CD14-positive monocyte (primary cell): ENCODE measurements at regions not wholly inside any gene's neighbourhood (a gene's known extent, or its start where the extent isn't known, plus 50 kb on each side); places are given as distances from the start of the nearest gene placed in this dataset.

ENCODE experiments used
- DNase-seq, 3 donors: peaks; one replicate each; pipeline ENCODE4 v3.0.0-alpha.2; 2011 to 2022
- H2AFZ ChIP-seq: 2 replicates; pipeline ENCODE4 v1.6.0; 2012; ENCODE audit warnings: mild to moderate bottlenecking, low read depth, low read length, inconsistent platforms; ENCODE audit not compliant: insufficient read depth, poor library complexity, severe bottlenecking
- H3K27ac ChIP-seq, 2 donors: 1 replicate in 1 of 2; 2 replicates in 1 of 2; pipeline ENCODE4 v1.5.1; 2012 to 2013; ENCODE audit warnings: low read length in 2 of 2, control low read depth in 1 of 2, inconsistent platforms in 1 of 2, low read depth in 1 of 2, mild to moderate bottlenecking in 1 of 2
- H3K27me3 ChIP-seq, 2 donors: one replicate each; pipeline versions ENCODE4 v1.6.0 to v1.6.1; 2011 to 2013; ENCODE audit warnings: low read length in 2 of 2; ENCODE audit not compliant: control insufficient read depth in 2 of 2, insufficient read depth in 2 of 2
- H3K36me3 ChIP-seq, 2 donors: replicated peaks in 1 of 2; 1 replicate in 1 of 2; 2 replicates in 1 of 2; pipeline versions ENCODE4 v1.5.1 to v1.6.1; 2012 to 2013; ENCODE audit warnings: low read length in 2 of 2, control low read depth in 1 of 2, inconsistent platforms in 1 of 2, mild to moderate bottlenecking in 1 of 2; ENCODE audit not compliant: insufficient read depth in 2 of 2, control insufficient read depth in 1 of 2
- H3K4me1 ChIP-seq, 2 donors: 1 replicate in 1 of 2; 2 replicates in 1 of 2; pipeline versions ENCODE4 v1.5.1 to v1.6.1; 2012 to 2013; ENCODE audit warnings: low read length in 2 of 2, control low read depth in 1 of 2, inconsistent platforms in 1 of 2, mild to moderate bottlenecking in 1 of 2, moderate library complexity in 1 of 2; ENCODE audit not compliant: insufficient read depth in 2 of 2, control insufficient read depth in 1 of 2
- H3K4me2 ChIP-seq: replicated peaks from 2 replicates; pipeline ENCODE3; 2012; ENCODE audit warnings: low read length, moderate library complexity, mild to moderate bottlenecking; ENCODE audit not compliant: poor library complexity, severe bottlenecking; ENCODE audit errors: extremely low read depth
- H3K4me3 ChIP-seq, 3 experiments: fragments of 200-600 bp in 1 of 3; sonication (generic) in 1 of 3; replicated peaks in 1 of 3; 1 replicate in 2 of 3; 2 replicates in 1 of 3; pipeline ENCODE4 v1.5.1; 2011 to 2013; ENCODE audit warnings: low read length in 3 of 3, mild to moderate bottlenecking in 3 of 3, control low read depth in 2 of 3, low read depth in 2 of 3, inconsistent platforms in 1 of 3, moderate library complexity in 1 of 3
- H3K79me2 ChIP-seq: 2 replicates; pipeline ENCODE4 v1.6.0; 2012; ENCODE audit warnings: mild to moderate bottlenecking, control low read depth, inconsistent platforms, low read length, moderate library complexity; ENCODE audit not compliant: insufficient read depth
- H3K9ac ChIP-seq: 2 replicates; pipeline ENCODE4 v1.6.0; 2017; ENCODE audit warnings: low read length, mild to moderate bottlenecking; ENCODE audit not compliant: insufficient read depth, poor library complexity, severe bottlenecking
- H3K9me3 ChIP-seq, 2 donors: replicated peaks in 1 of 2; 1 replicate in 1 of 2; 2 replicates in 1 of 2; pipeline versions ENCODE4 v1.5.1 to v1.6.1; 2012 to 2013; ENCODE audit warnings: low read length in 2 of 2, control low read depth in 1 of 2; ENCODE audit not compliant: control insufficient read depth in 1 of 2, insufficient read depth in 1 of 2
- H4K20me1 ChIP-seq: 2 replicates; pipeline ENCODE4 v1.6.0; 2012; ENCODE audit warnings: mild to moderate bottlenecking, low read length, control low read depth, moderate library complexity; ENCODE audit not compliant: insufficient read depth
- H3K27ac Mint-ChIP-seq, 7 donors: one replicate each; pipeline ENCODE4 v1.8.0; 2020; ENCODE audit warnings: mild to moderate bottlenecking in 7 of 7, mixed read lengths in 7 of 7, moderate library complexity in 6 of 7, inconsistent platforms in 2 of 7
- H3K27me3 Mint-ChIP-seq, 3 donors: one replicate each; pipeline ENCODE4 v1.8.0; 2021 to 2022; ENCODE audit warnings: low read depth in 3 of 3, mild to moderate bottlenecking in 3 of 3, mixed read lengths in 3 of 3, moderate library complexity in 3 of 3, inconsistent platforms in 1 of 3
- H3K36me3 Mint-ChIP-seq, 2 donors: one replicate each; pipeline ENCODE4 v1.8.0; 2020; ENCODE audit warnings: mixed read lengths in 2 of 2, inconsistent platforms in 1 of 2, mild to moderate bottlenecking in 1 of 2
- H3K4me1 Mint-ChIP-seq: one replicate; pipeline ENCODE4 v1.8.0; 2020; ENCODE audit warnings: mild to moderate bottlenecking, mixed read lengths
- H3K4me3 Mint-ChIP-seq, 2 donors: one replicate each; pipeline ENCODE4 v1.8.0; 2020; ENCODE audit warnings: mild to moderate bottlenecking in 2 of 2, mixed read lengths in 2 of 2, moderate library complexity in 1 of 2
- H3K9me3 Mint-ChIP-seq, 7 donors: one replicate each; pipeline ENCODE4 v1.8.0; 2020 to 2022; ENCODE audit warnings: mixed read lengths in 7 of 7, mild to moderate bottlenecking in 6 of 7, moderate library complexity in 6 of 7, inconsistent platforms in 2 of 7
- CTCF ChIP-seq: fragments of 200-600 bp; IDR thresholded peaks from one replicate; pipeline ENCODE4 v1.8.0; 2022; ENCODE audit warnings: antibody characterized with exemption, mild to moderate bottlenecking
- WGBS: methylation state at CpG from one replicate; pipeline ENCODE4 v1.1.5; 2013; ENCODE audit warnings: missing lambda C conversion rate; ENCODE audit not compliant: insufficient coverage; 5-methylcytosine and 5-hydroxymethylcytosine counted together
- intact Hi-C, 2 donors: fragments of 100-400 bp; cut with micrococcal nuclease; formaldehyde crosslinking; loops; one replicate each; pipeline versions ENCODE4 v1.15.0 to v1.15.1; 2023

- Histone ChIP-seq H3K79me2 (no peaks in the 10 kb centered on the region), H2AFZ (no peak overlapping the region), H3K36me3 (no peaks in the 10 kb centered on the region), H3K9me3 (no peaks in the 10 kb centered on the region), H3K4me3 (no peak overlapping the region), H3K27ac (no peak overlapping the region), H3K4me1 (no peaks in the 10 kb centered on the region), H3K4me2 (no peak overlapping the region), H3K27me3 (no peaks in the 10 kb centered on the region), H4K20me1 (no peaks in the 10 kb centered on the region), H3K9ac (no peak overlapping the region)
- Mint-ChIP-seq H3K4me3 (no peak overlapping the region), H3K27me3 (peaks cover 0 to 3% (median 2%) of the 10 kb centered on the region in 3 donors), H3K9me3 (peaks cover 3 to 12% (median 6%) of the 10 kb centered on the region in 7 donors), H3K27ac (no peak overlapping the region), H3K36me3 (no peaks in the 10 kb centered on the region), H3K4me1 (no peaks in the 10 kb centered on the region)
- DNase-seq = no peak
- intact Hi-C loops = no loop called here
- TF ChIP-seq CTCF = no peak
- WGBS = 100% methylated on average over 1 of the region's 4 CpGs
Observed at GRCh38 chr15:94145046-94145445, 86.3 kb upstream of the MCTP2 start.

GRCh38 chr15:94141802-94142201 lies 89.6 kb upstream of the MCTP2 start:
- Mint-ChIP-seq H3K36me3 (no peaks in the 10 kb centered on the region), H3K4me3 (no peak overlapping the region), H3K9me3 (peaks cover 2 to 8% (median 4%) of the 10 kb centered on the region in 7 donors), H3K27ac (no peak overlapping the region), H3K4me1 (no peaks in the 10 kb centered on the region), H3K27me3 (peaks cover 0 to 6% (median 3%) of the 10 kb centered on the region in 3 donors)
- no peak for DNase-seq
- H2AFZ ChIP-seq = no peak overlapping the region
- no peak overlapping the region for H3K4me2 ChIP-seq
- no peak for TF ChIP-seq CTCF
- intact Hi-C loops = no loop called here
- 100% methylated on average over 1 of the region's 2 CpGs for WGBS
- no peak overlapping the region for H3K9ac ChIP-seq
- no peak overlapping the region for H3K4me3 ChIP-seq
- no peaks in the 10 kb centered on the region for H3K27me3 ChIP-seq
- H3K79me2 ChIP-seq = no peaks in the 10 kb centered on the region
- no peaks in the 10 kb centered on the region for H3K4me1 ChIP-seq
- H3K9me3 ChIP-seq = no peaks in the 10 kb centered on the region
- H3K36me3 ChIP-seq = no peaks in the 10 kb centered on the region
- H4K20me1 ChIP-seq = no peaks in the 10 kb centered on the region
- no peak overlapping the region for H3K27ac ChIP-seq
